ENCODE measurements at regions not wholly inside any gene's neighbourhood (a gene's known extent, or its start where the extent isn't known, plus 50 kb on each side); places are given as distances from the start of the nearest gene placed in this dataset.
A peak's percentile ranks its signal among the peaks of the same experiment; 100 is the strongest.

DNA sequence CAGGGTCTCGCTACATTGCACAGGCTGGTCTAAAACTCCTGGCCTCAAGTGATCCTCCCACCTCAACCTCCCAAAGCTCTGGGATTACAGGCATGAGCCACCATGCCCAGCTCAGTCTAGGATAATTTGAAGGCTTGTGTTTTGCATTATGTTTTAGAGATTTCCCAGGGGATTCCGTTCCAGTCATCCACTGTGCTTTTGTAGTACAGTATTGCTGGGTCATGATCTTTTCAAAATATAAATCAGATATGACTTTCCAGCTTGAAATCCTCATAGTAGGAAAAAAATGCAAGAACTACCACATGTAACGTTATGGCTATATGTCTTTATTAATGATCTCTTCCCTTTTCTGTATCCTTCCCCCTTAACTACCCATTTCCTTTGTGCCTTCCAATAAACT is 338.1 kb downstream of the PRELID2 start:
- CTCF ChIA-PET: no interaction called here
- no peak for DNase-seq (ENCODE audit: low read depth)
- Histone ChIP-seq H3K27me3 (ENCODE audit: control insufficient read depth, insufficient read depth, low read length) (no peaks in the 10 kb centered on the region), H3K36me3 (ENCODE audit: control insufficient read depth, insufficient read depth, low read length) (no peaks in the 10 kb centered on the region), H3K4me3 (ENCODE audit: low read depth, low read length) (no peak overlapping the region)
- TF ChIP-seq, protein P1, sequence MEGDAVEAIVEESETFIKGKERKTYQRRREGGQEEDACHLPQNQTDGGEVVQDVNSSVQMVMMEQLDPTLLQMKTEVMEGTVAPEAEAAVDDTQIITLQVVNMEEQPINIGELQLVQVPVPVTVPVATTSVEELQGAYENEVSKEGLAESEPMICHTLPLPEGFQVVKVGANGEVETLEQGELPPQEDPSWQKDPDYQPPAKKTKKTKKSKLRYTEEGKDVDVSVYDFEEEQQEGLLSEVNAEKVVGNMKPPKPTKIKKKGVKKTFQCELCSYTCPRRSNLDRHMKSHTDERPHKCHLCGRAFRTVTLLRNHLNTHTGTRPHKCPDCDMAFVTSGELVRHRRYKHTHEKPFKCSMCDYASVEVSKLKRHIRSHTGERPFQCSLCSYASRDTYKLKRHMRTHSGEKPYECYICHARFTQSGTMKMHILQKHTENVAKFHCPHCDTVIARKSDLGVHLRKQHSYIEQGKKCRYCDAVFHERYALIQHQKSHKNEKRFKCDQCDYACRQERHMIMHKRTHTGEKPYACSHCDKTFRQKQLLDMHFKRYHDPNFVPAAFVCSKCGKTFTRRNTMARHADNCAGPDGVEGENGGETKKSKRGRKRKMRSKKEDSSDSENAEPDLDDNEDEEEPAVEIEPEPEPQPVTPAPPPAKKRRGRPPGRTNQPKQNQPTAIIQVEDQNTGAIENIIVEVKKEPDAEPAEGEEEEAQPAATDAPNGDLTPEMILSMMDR (IDR thresholded peaks at IDR 0.05; ENCODE audit: insufficient read depth, low read depth, low read length): no peak
- POLR2A ChIA-PET: no interaction called here

DNA sequence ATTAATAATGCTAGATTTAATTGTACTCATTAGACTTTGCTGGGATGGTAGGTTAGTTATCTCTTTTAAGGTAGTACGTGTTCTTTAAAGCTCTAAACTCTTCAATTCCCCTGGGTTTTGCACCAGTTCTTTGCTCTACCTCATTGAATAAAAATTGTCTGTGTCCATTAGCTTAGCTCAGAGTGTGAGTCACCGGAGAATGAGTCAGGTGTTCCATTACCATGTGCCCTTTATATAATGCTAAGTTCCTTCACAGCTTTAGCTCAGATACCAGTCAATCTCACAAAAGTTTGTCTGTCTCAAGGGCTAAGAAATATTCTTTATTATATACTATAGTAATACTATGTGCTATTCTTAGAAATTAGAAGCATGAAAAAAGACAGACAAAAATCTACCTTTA is 339.4 kb downstream of the PRELID2 start:
- CTCF ChIA-PET: interaction anchor here (0.7 to 0.9 kb wide), 2 partner anchors 15 to 29 kb away, joined by 3 to 4 read pairs; no protein-coding TSS in a partner anchor

DNA sequence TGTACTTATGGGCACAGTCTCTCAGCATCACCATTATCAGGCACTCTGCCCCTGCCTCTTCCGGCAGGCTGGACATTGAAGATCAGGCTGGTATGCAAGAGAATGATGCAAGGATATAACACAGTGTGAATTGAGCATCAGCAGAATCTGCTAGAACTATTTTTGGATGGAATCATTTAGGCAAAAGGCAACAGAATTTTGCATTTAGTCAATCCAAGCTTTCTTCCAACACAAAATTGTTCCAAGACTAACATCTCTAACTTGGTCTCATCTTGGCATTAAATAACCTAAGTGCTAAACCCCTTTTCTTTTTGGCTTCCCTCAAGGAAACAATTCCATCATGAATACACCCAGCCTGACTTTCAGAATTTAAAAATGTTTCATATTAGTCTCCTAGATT is 339.9 kb downstream of the PRELID2 start:
- ChIA-PET POLR2A (interaction anchor here (1.5 kb wide), 1 partner anchor 16 kb away, joined by 3 read pairs; no protein-coding TSS in a partner anchor), CTCF (interaction anchor here (1.6 kb wide), 1 partner anchor 8 kb away, joined by 3 read pairs; no protein-coding TSS in a partner anchor)
- TF ChIP-seq, protein P1 (IDR thresholded peaks at IDR 0.05; ENCODE audit: insufficient read depth, low read depth, low read length): no peak
- DNase-seq (ENCODE audit: low read depth): no peak
- Histone ChIP-seq H3K4me3 (ENCODE audit: low read depth, low read length) (no peak overlapping the region), H3K27me3 (ENCODE audit: control insufficient read depth, insufficient read depth, low read length) (no peaks in the 10 kb centered on the region), H3K36me3 (ENCODE audit: control insufficient read depth, insufficient read depth, low read length) (no peaks in the 10 kb centered on the region)

More for the DNA sequence above, 339.4 kb downstream of the PRELID2 start:
- TF ChIP-seq, protein P1 (IDR thresholded peaks at IDR 0.05; ENCODE audit: insufficient read depth, low read depth, low read length): no peak
- DNase-seq (ENCODE audit: low read depth): peak; percentile 52
- POLR2A ChIA-PET: interaction anchor here (1.5 kb wide), 1 partner anchor 15 kb away, joined by 3 read pairs; no protein-coding TSS in a partner anchor
- Histone ChIP-seq H3K27me3 (ENCODE audit: control insufficient read depth, insufficient read depth, low read length) (no peaks in the 10 kb centered on the region), H3K4me3 (ENCODE audit: low read depth, low read length) (no peak overlapping the region), H3K36me3 (ENCODE audit: control insufficient read depth, insufficient read depth, low read length) (no peaks in the 10 kb centered on the region)

DNA sequence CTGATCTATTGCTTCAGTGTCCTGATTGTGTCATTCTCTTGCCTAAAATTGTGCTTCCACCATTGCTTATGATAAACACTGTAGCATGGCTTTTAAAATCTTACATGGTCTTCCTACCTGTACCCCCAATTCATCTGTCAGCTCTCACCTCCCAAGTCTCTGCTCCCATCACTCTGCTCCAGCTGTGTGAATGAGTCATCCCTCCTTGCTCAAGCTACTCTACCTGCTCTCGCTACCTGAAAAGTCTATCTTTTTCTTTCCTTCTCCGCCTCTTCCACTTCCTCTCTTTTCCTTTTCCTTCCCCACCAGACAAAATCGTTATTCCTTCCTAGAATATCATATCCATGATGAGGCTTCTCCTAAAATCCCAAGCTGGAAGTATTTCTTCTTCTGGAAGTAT is 341.7 kb downstream of the PRELID2 start:
- Histone ChIP-seq H3K36me3 (ENCODE audit: control insufficient read depth, insufficient read depth, low read length) (no peaks in the 10 kb centered on the region), H3K4me3 (ENCODE audit: low read depth, low read length) (no peak overlapping the region), H3K27me3 (ENCODE audit: control insufficient read depth, insufficient read depth, low read length) (no peaks in the 10 kb centered on the region)
- no peak for DNase-seq (ENCODE audit: low read depth)
- CTCF ChIA-PET: interaction anchor here (0.7 kb wide), 1 partner anchor 81 kb away, joined by 3 read pairs; no protein-coding TSS in a partner anchor
- POLR2A ChIA-PET: no interaction called here
- TF ChIP-seq, protein P1 (IDR thresholded peaks at IDR 0.05; ENCODE audit: insufficient read depth, low read depth, low read length): no peak

DNA sequence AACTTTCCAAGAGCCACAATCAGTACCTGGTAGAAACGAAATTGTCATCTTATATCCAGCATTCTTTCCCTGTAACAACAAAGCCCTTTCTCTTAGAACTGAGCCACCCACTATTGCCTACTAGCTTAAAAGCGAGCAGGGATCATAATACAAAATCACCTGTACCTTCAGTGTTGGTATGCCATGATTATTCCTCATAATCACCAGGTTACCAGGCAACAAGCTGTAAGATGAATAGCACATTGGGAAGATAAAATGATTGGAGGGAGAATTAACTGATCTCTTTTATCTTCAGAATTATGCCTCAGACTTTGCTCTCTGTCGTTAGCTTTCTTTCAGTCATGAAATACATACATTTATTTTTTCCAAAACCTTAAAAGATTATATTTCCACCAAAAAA is 345.6 kb downstream of the PRELID2 start:
- Histone ChIP-seq H3K27me3 (ENCODE audit: control insufficient read depth, insufficient read depth, low read length) (no peaks in the 10 kb centered on the region), H3K4me3 (ENCODE audit: low read depth, low read length) (no peak overlapping the region), H3K36me3 (ENCODE audit: control insufficient read depth, insufficient read depth, low read length) (no peaks in the 10 kb centered on the region)
- no peak for DNase-seq (ENCODE audit: low read depth)
- CTCF ChIA-PET: no interaction called here
- POLR2A ChIA-PET: no interaction called here
- TF ChIP-seq, protein P1 (IDR thresholded peaks at IDR 0.05; ENCODE audit: insufficient read depth, low read depth, low read length): no peak
